A673 (cell line): ENCODE measurements at regions not wholly inside any gene's neighbourhood (a gene's known extent, or its start where the extent isn't known, plus 50 kb on each side); places are given as distances from the start of the nearest gene placed in this dataset.

Experiments used
- CTCF ChIP-seq: fragments of 300-800, 200-600 bp; sonication (generic); conservative IDR thresholded peaks from 2 replicates; pipeline ENCODE4 v1.5.1; 2017; ENCODE audit warnings: low read depth, mild to moderate bottlenecking, antibody characterized with exemption, low read length, moderate library complexity, mixed read lengths
- EZH2 ChIP-seq: fragments of 200-600 bp; sonication (generic); IDR thresholded peaks from 2 replicates; pipeline ENCODE4 v1.6.1; 2017; ENCODE audit warnings: borderline replicate concordance, low read depth, mild to moderate bottlenecking, mixed read lengths, antibody characterized with exemption, low read length; ENCODE audit not compliant: poor library complexity, severe bottlenecking

DNA sequence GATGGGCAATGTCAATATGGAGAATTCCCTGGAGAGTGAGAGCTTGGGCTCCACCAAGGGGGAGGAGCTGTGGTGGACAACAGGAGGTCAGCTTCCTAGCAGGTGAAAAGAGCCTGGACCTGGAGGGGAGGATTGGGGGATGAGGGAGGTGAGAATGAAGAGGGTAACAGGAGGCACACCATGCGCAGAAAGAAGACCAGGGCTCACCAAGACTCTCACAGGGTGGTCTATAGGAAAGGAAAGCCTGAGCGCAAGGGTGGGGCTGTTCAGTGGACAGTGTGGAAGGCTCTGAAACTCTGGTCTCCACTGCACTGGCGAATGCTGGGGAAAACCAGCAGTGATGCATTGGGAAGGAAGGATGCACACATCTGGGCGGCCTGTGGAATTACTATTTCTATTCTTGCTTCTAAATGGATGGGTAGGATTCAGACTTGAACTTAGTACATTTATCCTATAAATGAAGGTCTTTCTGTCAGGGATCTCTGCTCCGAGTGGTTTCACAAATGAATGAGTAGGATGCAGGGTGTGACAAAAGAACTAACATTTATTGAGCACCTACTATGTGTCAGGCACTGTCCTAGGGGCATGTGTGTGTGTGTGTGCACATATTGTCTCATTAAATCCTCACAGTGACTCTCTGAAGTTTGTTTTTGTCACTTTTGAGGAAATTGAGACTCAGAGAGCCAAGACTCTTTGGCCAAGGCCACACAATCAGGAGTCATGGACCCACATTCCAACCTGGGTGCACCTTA is 152.7 kb downstream of the CD83 start:
- TF ChIP-seq CTCF, result no peak
- TF ChIP-seq EZH2, result no peak
